GF-D8 (cell line): ENCODE measurements at regions not wholly inside any gene's neighbourhood (a gene's known extent, or its start where the extent isn't known, plus 50 kb on each side); places are given as distances from the start of the nearest gene placed in this dataset.

Experiments
- DNase-seq: peaks from one replicate; lab custom pipeline; 2025; lab: John Stamatoyannopoulos, UW

- no peak for DNase-seq
Observed at GRCh38 chr4:126435491-126435890, 1120.7 kb downstream of the FAT4 start.

GRCh38 chr4:126440297-126440696, 1125.5 kb downstream of the FAT4 start:
- no peak for DNase-seq

DNA sequence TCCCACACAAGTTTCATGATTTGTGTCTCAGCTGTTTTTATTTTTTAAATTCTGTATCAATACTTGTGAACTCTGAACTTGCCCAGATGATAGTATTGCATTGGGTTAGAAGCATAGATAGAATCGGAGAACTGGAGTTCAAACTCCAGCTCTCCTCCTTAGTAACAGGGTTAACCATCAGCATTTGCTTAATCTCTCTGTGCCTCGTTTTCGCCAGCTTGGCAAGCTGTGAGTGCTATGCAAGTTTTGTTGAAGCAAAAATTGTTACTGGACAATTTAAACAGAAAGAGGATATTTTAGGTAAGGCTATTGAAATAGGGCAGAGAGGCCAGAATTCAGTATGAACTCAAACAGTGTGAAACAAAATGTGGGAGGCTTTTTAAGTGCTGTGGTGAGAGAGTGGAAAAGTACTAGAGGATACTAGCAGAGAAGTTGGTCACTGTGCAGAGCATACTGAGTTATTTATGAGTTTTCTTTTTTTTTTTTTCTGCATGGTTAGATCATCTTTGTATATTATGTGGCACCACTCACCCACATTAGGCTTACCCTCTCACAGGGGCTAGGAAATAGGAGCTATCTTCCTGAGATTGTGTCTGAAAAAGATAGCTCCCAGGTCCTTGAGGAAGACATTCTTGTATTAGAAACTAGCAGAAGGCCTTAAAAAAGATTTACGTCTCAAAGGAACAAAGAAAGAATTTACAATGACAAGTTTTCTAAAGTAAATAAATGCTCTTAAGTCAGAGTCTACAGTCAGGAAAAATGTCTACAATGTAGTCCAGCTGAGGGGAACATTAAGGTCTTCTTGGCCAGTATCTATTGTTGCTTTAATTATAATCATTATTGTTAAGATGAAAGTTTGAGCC, 1126.6 kb downstream of the FAT4 start:
- no peak for DNase-seq

DNA sequence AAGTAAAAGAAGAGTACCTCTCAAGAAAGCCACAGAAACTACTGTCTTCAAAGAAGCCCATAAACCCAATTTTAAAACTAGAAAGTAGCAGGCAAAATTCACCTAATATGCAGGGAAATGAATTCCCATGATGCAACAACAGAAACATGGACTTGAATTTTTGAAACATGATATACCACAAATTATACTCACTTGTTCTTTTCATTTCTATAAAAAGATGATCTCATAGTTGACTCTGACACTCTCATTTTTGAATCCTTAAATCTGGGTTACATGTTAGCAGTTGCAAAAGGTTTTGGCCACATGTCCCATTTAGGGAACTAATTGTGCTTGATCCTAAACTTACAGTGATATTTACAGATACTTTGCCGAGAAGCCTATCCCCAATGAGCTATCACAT, 1130.8 kb downstream of the FAT4 start:
- DNase-seq, result no peak

DNA sequence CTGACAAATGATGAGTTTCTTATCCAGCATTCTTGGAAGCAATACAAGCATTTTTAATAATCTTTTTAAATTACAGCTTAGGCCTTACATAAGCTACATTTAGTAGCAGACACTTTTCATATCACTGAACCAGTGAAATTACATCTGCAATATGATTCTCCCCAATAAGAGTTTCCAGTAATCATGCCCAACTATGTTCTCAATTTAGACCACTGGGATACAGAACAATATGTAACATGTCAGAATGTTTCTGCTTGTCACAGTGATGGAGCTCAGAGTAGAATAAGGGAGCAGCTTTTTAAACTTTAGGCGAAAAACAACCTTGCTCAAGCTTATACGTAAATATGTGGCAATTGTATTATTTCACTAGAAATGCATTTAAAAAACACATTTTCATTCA, 1132.2 kb downstream of the FAT4 start:
- no peak for DNase-seq

DNA sequence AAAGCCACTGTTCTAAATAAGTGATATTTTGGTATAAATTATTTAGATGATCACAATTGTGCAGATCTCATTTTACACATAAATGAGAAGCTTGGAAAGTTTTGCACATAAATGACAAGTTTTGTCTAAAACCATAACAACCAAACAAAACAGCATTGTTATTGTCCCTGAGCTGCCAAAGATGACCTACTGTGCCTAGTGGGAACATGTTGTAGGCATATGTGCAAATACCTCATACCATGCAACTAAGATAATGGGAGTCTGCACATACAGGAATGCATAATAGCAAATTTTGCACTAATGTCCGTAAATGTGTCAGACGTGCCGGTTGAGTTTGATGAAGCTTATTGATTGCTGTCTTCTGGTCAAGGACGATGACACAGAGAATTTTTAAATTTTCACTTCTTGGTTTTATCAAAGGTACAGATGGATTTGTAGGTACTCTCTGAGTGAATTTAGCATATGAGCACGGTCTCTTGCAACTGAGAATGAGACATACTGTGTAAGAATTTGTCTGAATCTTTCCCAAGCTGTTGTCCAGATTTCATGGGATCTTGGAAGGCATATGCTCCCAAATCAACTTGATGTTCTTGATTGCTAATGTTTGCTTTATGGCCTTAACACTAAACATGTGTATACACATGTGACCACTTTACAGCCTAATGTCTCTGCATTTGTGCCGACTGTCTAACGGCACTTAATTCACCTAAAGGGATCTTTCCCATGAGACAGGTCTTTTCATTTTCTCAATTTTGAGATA, 1133.5 kb downstream of the FAT4 start:
- DNase-seq, result no peak

DNA sequence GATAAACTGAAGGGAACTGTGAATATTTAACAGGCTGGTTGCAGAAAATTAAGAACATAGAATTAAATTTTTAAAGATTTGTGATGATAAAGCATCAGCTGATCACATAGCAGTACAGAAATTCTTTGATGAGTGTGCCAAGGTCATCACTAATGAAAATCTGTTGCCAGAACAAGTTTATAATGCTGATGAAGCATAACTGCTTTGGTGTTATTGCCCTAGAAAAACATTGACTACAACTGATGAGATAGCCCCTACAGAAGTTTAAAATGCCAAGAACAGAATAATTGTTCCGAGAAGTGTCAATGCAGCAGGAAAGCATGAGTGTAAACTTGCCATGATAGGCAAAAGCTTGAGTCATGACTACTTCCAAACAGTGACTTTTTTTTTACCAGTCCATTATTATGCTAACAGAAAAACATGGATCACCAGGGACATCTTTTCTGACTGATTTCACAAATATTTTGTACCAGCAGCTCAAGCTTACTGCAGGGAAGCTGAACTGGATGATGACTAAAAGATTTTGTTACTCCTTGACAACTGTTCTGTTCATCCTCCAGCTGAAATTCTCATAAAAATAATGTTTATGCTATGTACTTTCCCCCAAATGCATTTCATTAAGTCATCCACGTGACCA, 1136.6 kb downstream of the FAT4 start:
- DNase-seq, result no peak

DNA sequence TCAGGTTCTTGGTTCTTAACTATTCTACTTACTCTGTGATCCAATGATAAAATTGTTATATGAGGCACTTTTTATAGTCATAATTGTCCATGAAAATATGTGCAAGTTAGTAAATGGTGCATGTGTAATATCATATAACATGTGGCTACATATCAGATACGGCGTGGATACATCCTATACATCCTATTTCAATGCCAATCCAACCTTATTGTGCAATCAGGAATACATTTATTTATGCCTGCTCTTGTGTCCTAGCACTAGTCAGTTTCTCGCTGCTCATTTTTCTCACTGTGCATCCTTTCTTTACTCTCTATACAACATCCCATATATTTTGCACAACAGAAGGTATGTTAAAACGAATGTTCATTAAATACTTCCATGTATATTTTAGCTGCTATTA, 1141.1 kb downstream of the FAT4 start:
- no peak for DNase-seq

- DNase-seq, result no peak
Observed at GRCh38 chr4:126458993-126459392, 1144.2 kb downstream of the FAT4 start.

DNA sequence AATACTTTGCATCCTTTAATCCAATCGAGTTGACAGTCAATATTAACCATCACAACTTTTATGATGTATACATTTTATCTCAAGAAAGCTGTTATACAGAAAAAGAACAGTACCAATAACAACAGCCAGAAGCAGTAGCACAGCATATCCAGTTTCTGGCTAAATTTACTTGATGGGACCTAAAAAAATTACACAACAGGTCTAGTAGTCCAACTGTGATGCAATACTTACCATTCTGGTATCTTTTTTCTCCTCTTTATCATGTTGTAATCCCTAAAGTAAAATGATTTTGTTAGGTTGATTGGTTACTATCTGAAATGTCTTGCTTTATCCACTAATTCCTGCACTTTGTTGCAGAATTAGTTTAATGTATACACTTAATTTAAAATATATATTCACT, 1150.6 kb downstream of the FAT4 start:
- no peak for DNase-seq

- no peak for DNase-seq
Observed at GRCh38 chr4:126466848-126467247, 1152.1 kb downstream of the FAT4 start.

DNA sequence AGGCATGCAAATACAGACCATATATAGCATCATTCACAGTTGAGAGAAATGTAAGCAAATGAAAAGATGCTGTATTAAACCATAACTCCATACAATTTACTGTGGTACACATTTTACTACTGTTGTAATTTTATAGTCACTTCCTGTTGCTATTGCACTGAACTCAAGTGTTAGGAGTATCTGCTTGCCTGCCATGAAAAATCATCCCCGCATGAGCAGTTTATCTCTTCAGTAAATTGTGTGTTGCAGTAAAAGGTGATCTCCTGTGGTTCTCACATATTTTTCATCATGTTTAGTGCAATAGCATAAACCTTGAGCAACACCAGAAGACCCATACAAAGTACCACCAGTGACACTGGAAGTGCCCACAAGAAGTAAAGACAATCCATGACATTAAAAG, 1153.4 kb downstream of the FAT4 start:
- DNase-seq, result no peak

GRCh38 chr4:126470862-126471261, 1156.1 kb downstream of the FAT4 start:
- no peak for DNase-seq

GRCh38 chr4:126475730-126476129, 1157.0 kb upstream of the INTU start:
- DNase-seq, result no peak

GRCh38 chr4:126479709-126480108, 1153.0 kb upstream of the INTU start:
- no peak for DNase-seq

GRCh38 chr4:126482311-126482710, 1150.4 kb upstream of the INTU start:
- no peak for DNase-seq

- no peak for DNase-seq
Observed at GRCh38 chr4:126486377-126486776, 1146.4 kb upstream of the INTU start.

DNA sequence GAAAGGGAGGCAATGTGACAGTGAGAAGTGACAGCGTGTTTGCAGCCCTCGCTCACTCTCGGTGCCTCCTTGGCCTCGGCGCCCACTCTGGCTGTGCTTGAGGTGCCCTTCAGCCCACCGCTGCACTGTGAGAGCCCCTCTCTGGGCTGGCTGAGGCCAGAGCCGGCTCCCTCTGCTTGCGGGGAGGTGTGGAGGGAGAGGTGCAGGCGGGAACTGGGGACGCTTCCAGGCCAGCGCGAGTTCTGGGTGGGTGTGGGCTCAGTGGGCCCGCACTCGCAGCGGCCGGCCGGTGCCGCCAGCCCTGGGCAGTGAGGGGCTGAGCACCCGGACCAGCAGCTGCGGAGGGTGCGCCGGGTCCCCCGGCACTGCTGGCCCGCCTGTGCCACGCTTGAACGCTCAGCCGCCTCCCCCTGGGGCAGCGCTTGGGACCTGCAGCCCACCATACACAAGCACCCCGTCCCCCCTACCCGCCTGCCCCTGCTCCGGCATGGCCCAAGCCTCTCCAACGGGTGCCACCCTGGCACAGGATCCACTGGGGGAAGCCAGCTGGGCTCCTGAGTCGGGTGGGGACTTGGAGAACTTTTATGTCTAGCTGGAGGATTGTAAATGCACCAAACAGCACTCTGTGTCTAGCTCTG, 1142.8 kb upstream of the INTU start:
- no peak for DNase-seq

- DNase-seq, result no peak
Observed at GRCh38 chr4:126495163-126495752, 1137.5 kb upstream of the INTU start.

DNA sequence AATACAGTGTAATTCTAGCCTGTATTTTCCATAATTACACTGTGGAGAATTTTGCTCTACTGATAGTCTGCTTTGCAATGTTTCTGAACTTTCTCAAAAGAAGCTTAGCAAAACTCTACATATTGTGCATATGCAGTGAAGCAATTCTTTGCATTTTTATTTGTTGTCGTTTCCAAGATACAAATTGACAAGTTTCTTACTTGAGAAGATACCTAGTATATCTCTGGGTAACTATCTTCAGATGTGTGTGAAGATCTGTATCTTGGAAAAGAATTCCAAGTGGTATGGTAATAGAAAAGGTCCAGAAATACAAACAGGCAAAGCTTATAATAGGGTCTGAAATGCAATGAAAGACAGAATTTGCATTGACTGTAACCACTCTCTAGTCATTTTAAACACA, 1119.8 kb upstream of the INTU start:
- DNase-seq, result no peak

GRCh38 chr4:126513596-126513995, 1119.2 kb upstream of the INTU start:
- DNase-seq, result no peak

DNA sequence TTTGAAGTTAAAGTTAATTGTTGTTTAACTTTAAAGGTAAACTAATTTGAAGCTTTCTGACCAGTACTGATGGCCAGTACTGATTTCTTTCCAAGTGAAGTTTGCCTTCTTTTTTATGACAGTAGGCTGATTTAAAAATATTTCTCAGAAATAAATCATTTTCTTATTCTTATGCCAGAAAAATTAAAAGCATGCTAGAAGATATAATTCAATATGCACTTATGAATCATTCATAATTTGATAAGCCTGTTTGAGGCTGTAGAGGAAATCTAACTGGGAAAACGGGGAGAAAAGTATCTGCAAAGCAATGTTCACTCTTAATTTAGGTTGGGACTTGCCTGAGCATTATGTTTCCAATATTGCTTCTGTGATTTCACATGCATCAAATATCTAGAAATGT, 1112.0 kb upstream of the INTU start:
- no peak for DNase-seq
